Endometrial microvascular endothelial cells (primary cell): ENCODE measurements at regions not wholly inside any gene's neighbourhood (a gene's known extent, or its start where the extent isn't known, plus 50 kb on each side); places are given as distances from the start of the nearest gene placed in this dataset.
"Not testable (repeated sequence)": the region's sequence is repeated elsewhere in the genome, so short reads cannot be mapped to it uniquely, and the experiment has no call there.

ENCODE experiments used
- in situ Hi-C: cut with HindIII; loops from 2 replicates; pipeline ENCODE4 v1.10.0; 2017; ENCODE audit warnings: low sequenced_read_pairs, low pct_unique_long_range_greater_than_20kb; ENCODE audit errors: inconsistent ontology term

- in situ Hi-C loops = no loop called here
Measured at GRCh38 chr5:40202814-40203440, 476.8 kb upstream of the PTGER4 start.

- in situ Hi-C loops = no loop called here
Measured at GRCh38 chr5:40198736-40199135, 481.0 kb upstream of the PTGER4 start.

GRCh38 chr5:40195574-40195973, 484.1 kb upstream of the PTGER4 start:
- in situ Hi-C loops = not testable (repeated sequence)

GRCh38 chr5:40191150-40191549, 488.6 kb upstream of the PTGER4 start:
- in situ Hi-C loops = no loop called here

- in situ Hi-C loops = no loop called here
Measured at GRCh38 chr5:40172721-40173120, 507.0 kb upstream of the PTGER4 start.

GRCh38 chr5:40171971-40172370, 507.7 kb upstream of the PTGER4 start:
- in situ Hi-C loops = no loop called here

GRCh38 chr5:40167283-40167682, 512.4 kb upstream of the PTGER4 start:
- in situ Hi-C loops = no loop called here

- in situ Hi-C loops = no loop called here
Measured at GRCh38 chr5:40166802-40167201, 512.9 kb upstream of the PTGER4 start.

- in situ Hi-C loops = no loop called here
Measured at GRCh38 chr5:40165789-40166728, 513.7 kb upstream of the PTGER4 start.

- in situ Hi-C loops = no loop called here
Measured at GRCh38 chr5:40165106-40165788, 514.5 kb upstream of the PTGER4 start.

GRCh38 chr5:40160435-40160834, 519.3 kb upstream of the PTGER4 start:
- in situ Hi-C loops = no loop called here

GRCh38 chr5:40154194-40154593, 525.5 kb upstream of the PTGER4 start:
- in situ Hi-C loops = no loop called here

GRCh38 chr5:40150896-40151295, 528.8 kb upstream of the PTGER4 start:
- in situ Hi-C loops = no loop called here

GRCh38 chr5:40141896-40142295, 537.8 kb upstream of the PTGER4 start:
- in situ Hi-C loops = no loop called here

- in situ Hi-C loops = no loop called here
Measured at GRCh38 chr5:40141418-40141817, 538.3 kb upstream of the PTGER4 start.

- in situ Hi-C loops = no loop called here
Measured at GRCh38 chr5:40137223-40137622, 542.5 kb upstream of the PTGER4 start.

- in situ Hi-C loops = no loop called here
Measured at GRCh38 chr5:40134883-40135520, 544.7 kb upstream of the PTGER4 start.

- in situ Hi-C loops = no loop called here
Measured at GRCh38 chr5:40124367-40124766, 555.3 kb upstream of the PTGER4 start.

GRCh38 chr5:40121236-40121635, 558.5 kb upstream of the PTGER4 start:
- in situ Hi-C loops = no loop called here
